Stimulated activated CD4-positive, alpha-beta T cell treated with anti-CD3 and anti-CD28 coated beads, Interleukin-1b, Interleukin-23, amount 100 ng/mL, for 1 hour (primary cell): ENCODE measurements at regions not wholly inside any gene's neighbourhood (a gene's known extent, or its start where the extent isn't known, plus 50 kb on each side); places are given as distances from the start of the nearest gene placed in this dataset.
A peak's percentile ranks its signal among the peaks of the same experiment; 100 is the strongest.

ENCODE experiments used
- DNase-seq, 2 donors: peaks; one replicate each; pipeline ENCODE4 v3.0.0-alpha.2; 2020; ENCODE audit warnings: low read depth in 2 of 2

- no peak for DNase-seq
Observed at GRCh38 chr2:144215701-144216675, 303.9 kb downstream of the ZEB2 start.

GRCh38 chr2:144215207-144215606 is 304.7 kb downstream of the ZEB2 start:
- DNase-seq, result no peak

GRCh38 chr2:144213797-144214196 is 306.1 kb downstream of the ZEB2 start:
- DNase-seq, result no peak

GRCh38 chr2:144211826-144212225 is 308.1 kb downstream of the ZEB2 start:
- DNase-seq, result no peak

GRCh38 chr2:144211065-144211464 is 308.9 kb downstream of the ZEB2 start:
- DNase-seq, result no peak

- no peak for DNase-seq
Observed at GRCh38 chr2:144210076-144210475, 309.8 kb downstream of the ZEB2 start.

- DNase-seq, result no peak
Observed at GRCh38 chr2:144208924-144209323, 311.0 kb downstream of the ZEB2 start.

GRCh38 chr2:144206019-144206418 is 313.9 kb downstream of the ZEB2 start:
- no peak for DNase-seq

GRCh38 chr2:144201868-144202468 is 318.0 kb downstream of the ZEB2 start:
- no peak for DNase-seq

- DNase-seq, result no peak
Observed at GRCh38 chr2:144201126-144201525, 318.8 kb downstream of the ZEB2 start.

- DNase-seq, result no peak
Observed at GRCh38 chr2:144198116-144198515, 321.8 kb downstream of the ZEB2 start.

GRCh38 chr2:144194326-144195071 is 325.4 kb downstream of the ZEB2 start:
- no peak for DNase-seq

- DNase-seq, result no peak
Observed at GRCh38 chr2:144190908-144191605, 328.9 kb downstream of the ZEB2 start.

GRCh38 chr2:144183727-144184126 is 336.2 kb downstream of the ZEB2 start:
- peak; percentile 14 to 17 for DNase-seq

GRCh38 chr2:144181001-144181400 is 338.9 kb downstream of the ZEB2 start:
- DNase-seq, result no peak

GRCh38 chr2:144180131-144180530 is 339.8 kb downstream of the ZEB2 start:
- no peak for DNase-seq

GRCh38 chr2:144170179-144170578 is 349.7 kb downstream of the ZEB2 start:
- no peak for DNase-seq

- DNase-seq, result no peak
Observed at GRCh38 chr2:144166743-144167142, 353.2 kb downstream of the ZEB2 start.

GRCh38 chr2:144165599-144166250 is 354.2 kb downstream of the ZEB2 start:
- DNase-seq, result no peak

- no peak for DNase-seq
Observed at GRCh38 chr2:144163592-144163991, 356.3 kb downstream of the ZEB2 start.

GRCh38 chr2:144162652-144163051 is 357.3 kb downstream of the ZEB2 start:
- DNase-seq, result peak in 1 of 2 donors; percentile 1
